ENCODE measurements at regions not wholly inside any gene's neighbourhood (a gene's known extent, or its start where the extent isn't known, plus 50 kb on each side); places are given as distances from the start of the nearest gene placed in this dataset.

DNA sequence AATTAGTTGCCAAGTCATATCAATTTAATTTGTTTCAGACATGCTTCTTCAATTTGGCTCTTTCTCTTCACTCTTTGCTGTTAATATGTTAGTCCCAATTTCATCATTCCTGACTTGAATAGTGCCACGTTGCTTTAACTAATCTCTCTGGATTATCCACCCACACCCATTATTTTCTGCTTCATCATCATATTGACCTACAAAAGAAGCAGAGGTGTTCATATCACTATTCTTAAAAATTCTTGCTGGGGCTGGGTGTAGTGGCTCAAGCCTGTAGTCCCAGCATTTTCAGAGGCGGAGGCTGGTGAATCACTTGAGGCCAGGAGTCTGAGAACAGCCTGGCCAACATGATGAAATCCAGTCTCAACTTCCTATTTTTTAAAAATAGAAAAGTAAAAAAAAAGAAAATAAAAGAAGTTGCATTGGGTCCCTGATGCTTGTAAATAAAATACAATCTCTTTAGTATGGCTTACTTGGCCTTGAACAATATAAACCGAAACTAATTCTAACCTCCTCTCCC lies 65.7 kb upstream of the KCNIP4 start:
- H3K27me3 Mint-ChIP-seq: no peaks in the 10 kb centered on the region
- no peaks in the 10 kb centered on the region for H3K9me3 Mint-ChIP-seq
- no peaks in the 10 kb centered on the region for H3K36me3 Mint-ChIP-seq (ENCODE audit: low read depth)
- H3K4me1 Mint-ChIP-seq: no peaks in the 10 kb centered on the region
- no peak for DNase-seq
- H3K27ac Mint-ChIP-seq: no peak overlapping the region
- no peak overlapping the region for H3K4me3 Mint-ChIP-seq
- intact Hi-C loops (cut with micrococcal nuclease): no loop called here

DNA sequence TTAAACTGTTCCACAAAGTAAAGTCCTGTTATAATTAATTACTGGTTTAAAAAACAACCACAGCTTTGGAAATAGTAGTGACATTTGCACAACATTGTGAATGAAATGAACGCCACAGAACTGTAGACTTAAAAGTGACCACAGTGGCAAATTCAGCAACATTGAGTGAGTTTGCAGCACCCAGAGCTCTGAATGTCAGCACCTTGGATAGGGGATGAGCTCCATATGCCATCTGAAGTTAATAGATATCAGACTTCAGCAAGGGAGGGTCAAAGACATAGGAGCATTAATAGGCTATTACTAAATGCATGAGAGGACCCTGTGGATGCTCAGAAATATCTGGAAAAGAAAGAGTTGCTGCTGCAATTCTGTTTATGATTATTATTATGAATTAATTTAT lies 55.3 kb upstream of the KCNIP4 start:
- no peaks in the 10 kb centered on the region for H3K27me3 Mint-ChIP-seq
- H3K4me1 Mint-ChIP-seq: no peaks in the 10 kb centered on the region
- DNase-seq: no peak
- peaks cover 5% of the 10 kb centered on the region for H3K9me3 Mint-ChIP-seq
- H3K27ac Mint-ChIP-seq: no peak overlapping the region
- intact Hi-C loops (cut with micrococcal nuclease): no loop called here
- H3K4me3 Mint-ChIP-seq: no peak overlapping the region
- no peaks in the 10 kb centered on the region for H3K36me3 Mint-ChIP-seq (ENCODE audit: low read depth)
